ENCODE measurements at regions not wholly inside any gene's neighbourhood (a gene's known extent, or its start where the extent isn't known, plus 50 kb on each side); places are given as distances from the start of the nearest gene placed in this dataset.

- TF ChIP-seq SUZ12 (IDR thresholded peaks at IDR 0.05; ENCODE audit: low read length) (no peak), ATF2 (IDR thresholded peaks at IDR 0.05; ENCODE audit: low read length) (no peak), SRF (IDR thresholded peaks at IDR 0.05; ENCODE audit: low read depth, low read length) (no peak), MAFK (IDR thresholded peaks at IDR 0.05; ENCODE audit: low read depth, low read length) (no peak)
Measured at GRCh38 chr17:77690271-77691161, 268.0 kb upstream of the TNRC6C start (continued).
